IMR-90 (cell line): ENCODE measurements at regions not wholly inside any gene's neighbourhood (a gene's known extent, or its start where the extent isn't known, plus 50 kb on each side); places are given as distances from the start of the nearest gene placed in this dataset.

ENCODE experiments used
- ATAC-seq: fragments of 200-7000 bp; cut with Tn5 transposase; 2 replicates; pipeline ENCODE4 v1.9.1; 2020; ENCODE audit warnings: low read depth, mild to moderate bottlenecking, moderate library complexity
- BruUV-seq: library from RNA; stranded (reverse); fragments of 400-500 nt; replicated peaks from 2 replicates; lab custom pipeline; 2021; lab: Mats Ljungman, UMichigan
- CTCF ChIA-PET: fragments of 300-600 bp; formaldehyde crosslinking; extraction: SDS; loops from one replicate; lab custom pipeline; 2021; ENCODE audit warnings: antibody characterized with exemption; lab: Yijun Ruan, JAX
- POLR2A ChIA-PET: fragments of 300-600 bp; sonication (Branson Sonifier 250); formaldehyde crosslinking; loops from one replicate; lab custom pipeline; 2022; ENCODE audit warnings: antibody characterized with exemption; ENCODE audit not compliant: unreplicated experiment; lab: Charles Lee
- DNase-seq: peaks from one replicate; pipeline ENCODE4 v3.0.0; 2013
- H2AFZ ChIP-seq: replicated peaks from 2 replicates; pipeline ENCODE3; 2013; ENCODE audit warnings: low read length, mild to moderate bottlenecking; ENCODE audit not compliant: poor library complexity
- H2AK5ac ChIP-seq: 2 replicates; pipeline ENCODE4 v1.6.1; 2013; ENCODE audit warnings: low read depth, low read length, inconsistent platforms
- H2AK9ac ChIP-seq: replicated peaks from 2 replicates; pipeline ENCODE3; 2013; ENCODE audit warnings: mild to moderate bottlenecking, low read depth, low read length, moderate library complexity; ENCODE audit not compliant: poor library complexity
- H2BK120ac ChIP-seq: 2 replicates; pipeline ENCODE4 v1.6.1; 2013; ENCODE audit warnings: low read depth, low read length, inconsistent platforms
- H2BK15ac ChIP-seq: 3 replicates; pipeline ENCODE4 v1.6.1; 2013; ENCODE audit warnings: low read depth, low read length, inconsistent platforms
- H2BK20ac ChIP-seq: 2 replicates; pipeline ENCODE4 v1.6.1; 2013; ENCODE audit warnings: low read depth, mild to moderate bottlenecking, inconsistent platforms, low read length, moderate library complexity
- H2BK5ac ChIP-seq: 2 replicates; pipeline ENCODE4 v1.6.1; 2013; ENCODE audit warnings: mild to moderate bottlenecking, low read depth, low read length, inconsistent platforms; ENCODE audit not compliant: poor library complexity, severe bottlenecking
- H3K14ac ChIP-seq: replicated peaks from 2 replicates; pipeline ENCODE4 v1.6.1; 2013; ENCODE audit warnings: low read depth, low read length, inconsistent platforms
- H3K18ac ChIP-seq: 2 replicates; pipeline ENCODE4 v1.6.1; 2013; ENCODE audit warnings: low read depth, low read length, control low read depth
- H3K23ac ChIP-seq: 2 replicates; pipeline ENCODE4 v1.6.1; 2013; ENCODE audit warnings: low read depth, low read length, inconsistent platforms
- H3K27ac ChIP-seq: 2 replicates; pipeline ENCODE4 v1.5.1; 2013; ENCODE audit warnings: mild to moderate bottlenecking, control low read depth, low read length; ENCODE audit not compliant: insufficient read depth
- H3K27me3 ChIP-seq: 2 replicates; pipeline ENCODE4 v1.6.1; 2013; ENCODE audit warnings: low read length; ENCODE audit not compliant: control insufficient read depth, insufficient read depth
- H3K36me3 ChIP-seq: 2 replicates; pipeline ENCODE4 v1.6.1; 2013; ENCODE audit warnings: low read length, mixed read lengths; ENCODE audit not compliant: control insufficient read depth, insufficient read depth
- H3K4ac ChIP-seq: 2 replicates; pipeline ENCODE4 v1.6.1; 2013; ENCODE audit warnings: low read depth, low read length, inconsistent platforms
- H3K4me1 ChIP-seq: 2 replicates; pipeline ENCODE4 v1.6.1; 2013; ENCODE audit warnings: low read length, mixed read lengths; ENCODE audit not compliant: control insufficient read depth, insufficient read depth
- H3K4me2 ChIP-seq: 2 replicates; pipeline ENCODE4 v1.6.1; 2013; ENCODE audit warnings: low read depth, mild to moderate bottlenecking, control low read depth, low read length, moderate library complexity
- H3K4me3 ChIP-seq: 2 replicates; pipeline ENCODE4 v1.5.1; 2013; ENCODE audit warnings: low read depth, mild to moderate bottlenecking, control low read depth, low read length, moderate library complexity; ENCODE audit not compliant: insufficient read depth
- H3K56ac ChIP-seq: 2 replicates; pipeline ENCODE4 v1.6.1; 2013; ENCODE audit warnings: low read length, inconsistent platforms; ENCODE audit not compliant: insufficient read depth; ENCODE audit errors: extremely low read depth
- H3K79me1 ChIP-seq, 2 experiments: 2 replicates each; pipeline ENCODE4 v1.6.1; 2013; ENCODE audit warnings: low read length in 2 of 2, inconsistent platforms in 1 of 2, low read depth in 1 of 2
- H3K9ac ChIP-seq: 2 replicates; pipeline ENCODE4 v1.6.1; 2013; ENCODE audit warnings: low read depth, low read length, control low read depth
- H3K9me1 ChIP-seq: 2 replicates; pipeline ENCODE4 v1.6.1; 2013; ENCODE audit warnings: low read length, inconsistent platforms; ENCODE audit not compliant: insufficient read depth
- H3K9me3 ChIP-seq: 2 replicates; pipeline ENCODE4 v1.6.1; 2013; ENCODE audit warnings: low read length; ENCODE audit not compliant: control insufficient read depth, insufficient read depth
- H4K20me1 ChIP-seq: 2 replicates; pipeline ENCODE4 v1.6.1; 2013; ENCODE audit warnings: low read length, inconsistent platforms; ENCODE audit not compliant: insufficient read depth
- H4K5ac ChIP-seq: 2 replicates; pipeline ENCODE4 v1.6.1; 2013; ENCODE audit warnings: mild to moderate bottlenecking, low read depth, low read length, control low read depth
- H4K8ac ChIP-seq, 2 experiments: 2 replicates each; pipeline ENCODE4 v1.6.1; 2013; ENCODE audit warnings: low read depth in 2 of 2, low read length in 2 of 2, control low read depth in 1 of 2, inconsistent platforms in 1 of 2
- H4K91ac ChIP-seq: 2 replicates; pipeline ENCODE4 v1.6.1; 2013; ENCODE audit warnings: low read depth, low read length, inconsistent platforms; ENCODE audit not compliant: insufficient read depth
- CEBPB ChIP-seq: IDR thresholded peaks from 2 replicates; pipeline ENCODE4 v1.6.1; 2012; ENCODE audit warnings: low read depth, low read length, improper control_type of control experiment
- CHD1 ChIP-seq: IDR thresholded peaks from 2 replicates; pipeline ENCODE4 v1.6.1; 2012; ENCODE audit warnings: low read depth, low read length, improper control_type of control experiment
- CTCF ChIP-seq: conservative IDR thresholded peaks from 2 replicates; pipeline ENCODE4 v1.5.1; 2012; ENCODE audit warnings: mild to moderate bottlenecking, low read depth, low read length, improper control_type of control experiment
- ELK1 ChIP-seq: fragments of 150-350 bp; IDR thresholded peaks from 2 replicates; pipeline ENCODE4 v1.6.1; 2016; ENCODE audit warnings: low read depth, mild to moderate bottlenecking, low read length, moderate library complexity, borderline replicate concordance
- FOS ChIP-seq: fragments of 150-350 bp; IDR thresholded peaks from 2 replicates; pipeline ENCODE4 v1.6.1; 2016; ENCODE audit warnings: low read depth, low read length
- MAFK ChIP-seq: IDR thresholded peaks from 2 replicates; pipeline ENCODE4 v1.6.1; 2012; ENCODE audit warnings: low read depth, low read length, improper control_type of control experiment
- MAZ ChIP-seq: IDR thresholded peaks from 2 replicates; pipeline ENCODE4 v1.6.1; 2012; ENCODE audit warnings: low read depth, mild to moderate bottlenecking, low read length, improper control_type of control experiment, moderate library complexity, borderline replicate concordance
- MXI1 ChIP-seq: IDR thresholded peaks from 2 replicates; pipeline ENCODE4 v1.6.1; 2012; ENCODE audit warnings: low read depth, mild to moderate bottlenecking, low read length, moderate library complexity, borderline replicate concordance
- NFE2L2 ChIP-seq: fragments of 150-350 bp; IDR thresholded peaks from 2 replicates; pipeline ENCODE4 v1.6.1; 2016; ENCODE audit warnings: low read depth, mild to moderate bottlenecking, low read length
- POLR2A ChIP-seq: IDR thresholded peaks from 2 replicates; pipeline ENCODE4 v1.6.1; 2012; ENCODE audit warnings: mild to moderate bottlenecking, low read depth, low read length
- RAD21 ChIP-seq: IDR thresholded peaks from 2 replicates; pipeline ENCODE4 v1.6.1; 2012; ENCODE audit warnings: low read length, improper control_type of control experiment
- RCOR1 ChIP-seq: IDR thresholded peaks from 2 replicates; pipeline ENCODE4 v1.6.1; 2012; ENCODE audit warnings: mild to moderate bottlenecking, low read length, improper control_type of control experiment; ENCODE audit not compliant: insufficient replicate concordance
- SMC3 ChIP-seq: fragments of 150-350 bp; IDR thresholded peaks from 2 replicates; pipeline ENCODE4 v1.6.1; 2016; ENCODE audit warnings: low read depth, mild to moderate bottlenecking, antibody characterized with exemption, low read length, moderate library complexity
- USF2 ChIP-seq: fragments of 150-350 bp; IDR thresholded peaks from 2 replicates; pipeline ENCODE4 v1.6.1; 2017; ENCODE audit warnings: mild to moderate bottlenecking, antibody characterized with exemption, low read length, low read depth
- WGBS, 2 experiments: methylation state at CpG; one replicate each; pipeline versions ENCODE4 v1.1.5 to v1.1.7; 2013; ENCODE audit warnings: missing lambda C conversion rate in 2 of 2; ENCODE audit not compliant: insufficient read length in 1 of 2; ENCODE audit errors: extremely low coverage in 2 of 2; 5-methylcytosine and 5-hydroxymethylcytosine counted together
- dilution Hi-C: fragments of 300-500 bp; cut with HindIII; formaldehyde crosslinking; loops from one replicate; pipeline ENCODE4 v1.14.3; 2018; ENCODE audit warnings: low sequenced_read_pairs; ENCODE audit not compliant: unreplicated experiment
- in situ Hi-C: fragments of 300-500 bp; cut with MboI; formaldehyde crosslinking; loops from 3 replicates; pipeline ENCODE4 v1.14.3; 2019; ENCODE audit warnings: low sequenced_read_pairs, inconsistent platforms, mixed read lengths
- intact Hi-C: fragments of 100-400 bp; cut with micrococcal nuclease; formaldehyde crosslinking; loops from 2 replicates; pipeline ENCODE4 v1.10.0; 2022

GRCh38 chr6:56839533-56840183, 115.2 kb upstream of the BEND6 start:
- no peak overlapping the region for H3K4me3 ChIP-seq

More at GRCh38 chr6:56839533-56840183, 115.2 kb upstream of the BEND6 start:
- H3K79me1 ChIP-seq, result peaks cover 4 to 34% of the 10 kb centered on the region in 2 experiments; a peak in 3 of 4 replicates
- H4K91ac ChIP-seq, result no peak overlapping the region
- H2AFZ ChIP-seq, result no peak overlapping the region
- H2BK120ac ChIP-seq, result no peak overlapping the region
- H4K20me1 ChIP-seq, result peaks cover 42% of the 10 kb centered on the region
- no peak overlapping the region for H3K14ac ChIP-seq
- no peak overlapping the region for H3K4ac ChIP-seq
- no peak overlapping the region for H3K23ac ChIP-seq
- in situ Hi-C loops, result loop anchor here (10.0 kb wide), 2 partner anchors 145 to 195 kb away; partner anchors contain the start of gene DST
- CTCF ChIA-PET, result no interaction called here
- BruUV-seq, result no TSS peak
- no peak for DNase-seq
- no peak overlapping the region for H2BK15ac ChIP-seq
- H3K9me3 ChIP-seq, result no peaks in the 10 kb centered on the region
- ATAC-seq, result no peak
- TF ChIP-seq MXI1 (no peak), MAFK (no peak), CEBPB (no peak), RAD21 (no peak), USF2 (no peak), ELK1 (no peak), RCOR1 (no peak), CHD1 (no peak), SMC3 (no peak), FOS (no peak), POLR2A (no peak), CTCF (no peak), NFE2L2 (no peak), MAZ (no peak)
- no CpG with 5 or more reads among the region's 6 CpGs for WGBS, 2 experiments
- no peak overlapping the region for H2AK5ac ChIP-seq
- peaks cover 2% of the 10 kb centered on the region; the same call in 1 of the 2 replicates for H3K4me1 ChIP-seq
- H3K9me1 ChIP-seq, result no peaks in the 10 kb centered on the region
- no peak overlapping the region for H2BK20ac ChIP-seq
- H3K27ac ChIP-seq, result no peak overlapping the region
- H3K56ac ChIP-seq, result no peak overlapping the region; the same call in 1 of the 2 replicates
- no peaks in the 10 kb centered on the region for H3K27me3 ChIP-seq
- dilution Hi-C loops, result no loop called here
- no peak overlapping the region for H2AK9ac ChIP-seq
- H4K5ac ChIP-seq, result no peak overlapping the region
- no peak overlapping the region for H3K9ac ChIP-seq
- H3K4me2 ChIP-seq, result no peak overlapping the region
- no peak overlapping the region for H2BK5ac ChIP-seq
- POLR2A ChIA-PET, result no interaction called here
- H4K8ac ChIP-seq, result no peak overlapping the region
- intact Hi-C loops, result loop anchor here (5.0 kb wide), 4 partner anchors 42 to 147 kb away; no protein-coding TSS in a partner anchor
- no peaks in the 10 kb centered on the region for H3K36me3 ChIP-seq
- no peak overlapping the region for H3K18ac ChIP-seq
